ENCODE measurements at regions not wholly inside any gene's neighbourhood (a gene's known extent, or its start where the extent isn't known, plus 50 kb on each side); places are given as distances from the start of the nearest gene placed in this dataset.

DNA sequence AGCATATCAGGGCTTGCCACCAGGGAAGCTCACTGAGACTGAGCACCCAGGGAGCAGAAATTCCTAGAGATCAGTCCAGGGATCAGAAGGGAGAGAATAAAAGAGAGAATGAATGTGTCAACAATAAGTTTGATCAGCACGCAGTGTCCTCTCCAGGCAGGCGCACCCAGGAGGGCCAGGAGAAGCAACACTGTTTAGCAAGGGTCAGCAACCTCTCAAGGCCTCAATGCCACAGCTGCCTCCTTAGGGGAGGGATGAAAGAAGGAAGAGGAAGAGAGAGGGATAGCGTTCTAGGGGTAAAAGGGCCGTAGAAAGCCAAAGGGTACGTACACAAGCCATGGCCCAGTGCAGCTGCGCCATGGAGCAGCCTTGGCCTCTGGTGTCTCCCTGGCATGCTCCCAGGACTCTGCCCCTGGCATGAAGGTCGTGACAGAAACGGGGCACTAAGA is 399.8 kb downstream of the SHQ1 start:
- TF ChIP-seq, protein P1, sequence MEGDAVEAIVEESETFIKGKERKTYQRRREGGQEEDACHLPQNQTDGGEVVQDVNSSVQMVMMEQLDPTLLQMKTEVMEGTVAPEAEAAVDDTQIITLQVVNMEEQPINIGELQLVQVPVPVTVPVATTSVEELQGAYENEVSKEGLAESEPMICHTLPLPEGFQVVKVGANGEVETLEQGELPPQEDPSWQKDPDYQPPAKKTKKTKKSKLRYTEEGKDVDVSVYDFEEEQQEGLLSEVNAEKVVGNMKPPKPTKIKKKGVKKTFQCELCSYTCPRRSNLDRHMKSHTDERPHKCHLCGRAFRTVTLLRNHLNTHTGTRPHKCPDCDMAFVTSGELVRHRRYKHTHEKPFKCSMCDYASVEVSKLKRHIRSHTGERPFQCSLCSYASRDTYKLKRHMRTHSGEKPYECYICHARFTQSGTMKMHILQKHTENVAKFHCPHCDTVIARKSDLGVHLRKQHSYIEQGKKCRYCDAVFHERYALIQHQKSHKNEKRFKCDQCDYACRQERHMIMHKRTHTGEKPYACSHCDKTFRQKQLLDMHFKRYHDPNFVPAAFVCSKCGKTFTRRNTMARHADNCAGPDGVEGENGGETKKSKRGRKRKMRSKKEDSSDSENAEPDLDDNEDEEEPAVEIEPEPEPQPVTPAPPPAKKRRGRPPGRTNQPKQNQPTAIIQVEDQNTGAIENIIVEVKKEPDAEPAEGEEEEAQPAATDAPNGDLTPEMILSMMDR (conservative IDR thresholded peaks at IDR 0.05), result no peak
- TF ChIP-seq EZH2 (IDR thresholded peaks at IDR 0.05; ENCODE audit: low read depth), result no peak
